Endothelial cell of hepatic sinusoid (primary cell): ENCODE measurements at regions not wholly inside any gene's neighbourhood (a gene's known extent, or its start where the extent isn't known, plus 50 kb on each side); places are given as distances from the start of the nearest gene placed in this dataset.
"Not testable (repeated sequence)": the region's sequence is repeated elsewhere in the genome, so short reads cannot be mapped to it uniquely, and the experiment has no call there.

Experiments
- in situ Hi-C: cut with HindIII; loops from 2 replicates; pipeline ENCODE4 v1.10.0; 2017; ENCODE audit warnings: low sequenced_read_pairs

- in situ Hi-C loops: not testable (repeated sequence)
These were observed 229.9 kb upstream of the BTG1 start for GRCh38 chr12:92375504-92375903.

GRCh38 chr12:92370828-92371227 lies 225.2 kb upstream of the BTG1 start:
- in situ Hi-C loops: no loop called here

DNA sequence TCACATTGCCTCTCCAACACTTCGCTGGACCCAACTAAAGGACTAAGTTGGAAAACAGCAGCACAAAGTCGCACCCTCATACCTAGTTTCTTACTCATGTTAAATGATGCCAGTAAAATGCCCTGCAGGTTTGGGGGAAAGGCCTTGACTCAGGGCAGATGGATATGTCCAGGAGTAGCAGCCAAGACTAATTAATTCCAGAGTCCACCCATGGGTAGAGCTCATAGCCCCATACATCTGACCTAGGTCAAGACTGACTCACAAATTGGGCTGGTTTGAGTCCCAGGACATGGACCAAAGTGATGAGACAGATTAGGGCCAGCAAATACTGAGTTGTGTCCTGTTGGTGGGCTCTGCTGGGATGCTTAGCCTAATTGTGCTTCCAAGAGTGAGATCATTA lies 224.0 kb upstream of the BTG1 start:
- in situ Hi-C loops: no loop called here

GRCh38 chr12:92369056-92369455 lies 223.4 kb upstream of the BTG1 start:
- in situ Hi-C loops: no loop called here

DNA sequence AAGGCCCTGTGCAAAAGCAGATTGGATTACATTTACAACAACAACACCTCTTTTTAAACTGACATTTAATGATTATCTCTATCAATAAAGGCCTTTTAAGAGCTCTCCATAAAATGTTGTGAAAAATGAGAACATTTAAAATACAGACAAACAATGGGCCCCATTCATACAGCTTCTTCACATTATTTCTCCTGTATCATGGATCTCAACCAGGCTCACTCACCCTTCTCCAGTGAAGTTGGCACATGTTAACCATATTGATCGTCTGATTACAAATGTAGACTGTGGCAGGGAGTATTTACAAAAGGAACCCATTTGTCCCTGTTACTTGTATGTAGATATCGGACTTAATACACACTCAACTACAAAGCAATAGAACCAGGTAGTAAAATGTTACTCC lies 220.2 kb upstream of the BTG1 start:
- in situ Hi-C loops: no loop called here

- in situ Hi-C loops: no loop called here
These were observed 219.7 kb upstream of the BTG1 start for GRCh38 chr12:92365333-92365732.

GRCh38 chr12:92363295-92364146 lies 217.9 kb upstream of the BTG1 start:
- in situ Hi-C loops: no loop called here

GRCh38 chr12:92362785-92363184 lies 217.1 kb upstream of the BTG1 start:
- in situ Hi-C loops: no loop called here

- in situ Hi-C loops: no loop called here
These were observed 216.5 kb upstream of the BTG1 start for GRCh38 chr12:92362126-92362525.

DNA sequence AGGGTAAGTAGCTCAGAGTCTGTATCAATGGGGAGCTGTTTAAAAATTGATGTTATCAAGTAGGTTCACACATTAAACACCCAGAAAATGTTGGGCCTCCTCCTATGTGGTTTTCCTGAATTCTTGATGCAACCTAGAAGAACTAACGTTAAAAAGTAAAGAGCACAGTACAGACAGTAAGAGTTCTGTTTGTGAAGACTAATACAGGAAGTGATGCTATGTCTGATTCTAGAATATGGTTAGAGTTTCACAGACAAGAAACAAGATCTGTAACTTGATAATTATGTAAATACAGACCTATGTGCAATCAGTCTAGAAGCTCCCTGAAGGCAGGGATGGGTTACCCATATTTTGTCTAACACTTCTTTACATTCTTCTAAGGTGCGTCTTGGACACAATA lies 214.9 kb upstream of the BTG1 start:
- in situ Hi-C loops: no loop called here

GRCh38 chr12:92359581-92360209 lies 214.0 kb upstream of the BTG1 start:
- in situ Hi-C loops: no loop called here

GRCh38 chr12:92357584-92358261 lies 212.1 kb upstream of the BTG1 start:
- in situ Hi-C loops: no loop called here

GRCh38 chr12:92356425-92356824 lies 210.8 kb upstream of the BTG1 start:
- in situ Hi-C loops: no loop called here

DNA sequence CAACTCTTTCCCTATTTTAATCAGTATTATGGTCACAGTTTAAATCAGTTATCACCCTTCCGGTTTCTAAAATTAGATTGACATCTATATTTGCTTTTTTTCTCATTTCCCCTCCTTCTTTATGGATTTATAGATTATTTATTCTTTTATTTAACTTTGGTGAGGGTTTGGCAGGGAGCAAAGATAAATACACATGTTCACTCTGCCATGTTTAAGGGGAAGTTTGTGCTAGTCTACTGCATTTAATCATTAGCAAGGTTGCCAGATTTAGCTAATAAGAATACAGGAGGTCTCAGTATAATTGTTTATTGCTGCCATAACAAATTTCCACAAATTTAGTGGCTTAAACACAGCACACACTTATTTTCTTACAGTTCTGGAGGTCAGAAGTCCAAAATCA lies 204.0 kb upstream of the BTG1 start:
- in situ Hi-C loops: no loop called here

DNA sequence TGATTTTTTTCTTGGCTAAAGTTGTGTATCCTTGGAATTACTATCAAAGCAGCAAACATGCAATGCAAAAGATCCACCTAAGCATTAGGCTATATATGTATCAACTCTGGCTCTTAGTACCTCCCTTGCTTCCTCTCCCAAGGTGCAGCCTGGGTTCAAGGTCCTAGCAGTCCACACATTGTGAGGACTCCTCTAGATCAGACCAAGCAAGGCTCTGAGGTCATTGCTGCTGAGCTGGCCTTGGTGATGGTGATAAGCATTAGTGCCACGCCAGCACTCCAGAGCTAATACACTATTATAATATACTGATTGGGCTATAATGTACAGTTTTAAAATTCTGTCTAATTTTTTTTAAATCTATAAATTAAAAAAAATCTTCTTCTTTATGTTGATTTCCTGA lies 196.9 kb upstream of the BTG1 start:
- in situ Hi-C loops: no loop called here

- in situ Hi-C loops: no loop called here
These were observed 195.5 kb upstream of the BTG1 start for GRCh38 chr12:92341065-92341668.

GRCh38 chr12:92340441-92341064 lies 194.9 kb upstream of the BTG1 start:
- in situ Hi-C loops: no loop called here

GRCh38 chr12:92340003-92340402 lies 194.4 kb upstream of the BTG1 start:
- in situ Hi-C loops: no loop called here

GRCh38 chr12:92339198-92339821 lies 193.7 kb upstream of the BTG1 start:
- in situ Hi-C loops: no loop called here

DNA sequence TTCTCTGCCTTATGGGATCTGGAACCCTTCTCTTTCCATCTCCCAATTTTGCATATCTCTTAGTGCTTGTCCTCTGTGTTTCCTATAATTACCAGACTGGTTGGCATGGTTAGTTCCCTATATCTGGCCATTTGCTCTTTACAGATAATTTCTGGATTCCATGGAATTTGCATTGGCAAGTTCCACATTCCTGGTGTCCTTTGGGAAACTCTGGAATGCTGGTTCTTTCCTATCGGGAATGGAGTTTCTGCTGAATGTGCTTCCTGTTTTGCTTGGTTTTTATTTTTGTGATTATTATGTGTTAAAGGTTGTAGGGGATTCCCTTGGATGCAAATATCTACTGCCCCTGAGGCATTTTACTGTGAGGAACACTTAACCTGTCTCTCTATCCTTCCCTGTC lies 193.0 kb upstream of the BTG1 start:
- in situ Hi-C loops: no loop called here

DNA sequence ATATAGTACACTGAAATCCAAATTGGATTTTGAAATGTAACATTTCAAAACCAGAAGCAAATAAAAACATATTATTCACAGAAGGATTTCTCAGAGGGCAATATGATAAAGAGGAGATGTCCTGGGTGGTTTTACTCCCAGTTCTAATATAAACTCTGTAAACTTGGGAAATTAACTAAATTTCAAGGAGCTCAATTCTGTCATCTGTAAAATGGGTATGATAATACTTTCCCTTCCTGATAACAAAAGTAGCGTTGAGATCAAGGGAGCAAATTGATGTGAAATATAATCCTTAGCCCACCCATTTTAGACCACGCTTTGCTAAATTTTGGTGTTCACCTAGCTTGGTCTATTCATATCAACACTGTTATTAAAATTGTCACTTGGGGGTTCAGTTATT lies 192.5 kb upstream of the BTG1 start:
- in situ Hi-C loops: no loop called here
